Smooth muscle cell of the brain vasculature (primary cell): ENCODE measurements at regions not wholly inside any gene's neighbourhood (a gene's known extent, or its start where the extent isn't known, plus 50 kb on each side); places are given as distances from the start of the nearest gene placed in this dataset.
"Not testable (repeated sequence)": the region's sequence is repeated elsewhere in the genome, so short reads cannot be mapped to it uniquely, and the experiment has no call there.

Experiments used
- DNase-seq: peaks from one replicate; pipeline ENCODE4 v3.0.0-alpha.2; 2012; ENCODE audit warnings: low read depth, low spot score

DNA sequence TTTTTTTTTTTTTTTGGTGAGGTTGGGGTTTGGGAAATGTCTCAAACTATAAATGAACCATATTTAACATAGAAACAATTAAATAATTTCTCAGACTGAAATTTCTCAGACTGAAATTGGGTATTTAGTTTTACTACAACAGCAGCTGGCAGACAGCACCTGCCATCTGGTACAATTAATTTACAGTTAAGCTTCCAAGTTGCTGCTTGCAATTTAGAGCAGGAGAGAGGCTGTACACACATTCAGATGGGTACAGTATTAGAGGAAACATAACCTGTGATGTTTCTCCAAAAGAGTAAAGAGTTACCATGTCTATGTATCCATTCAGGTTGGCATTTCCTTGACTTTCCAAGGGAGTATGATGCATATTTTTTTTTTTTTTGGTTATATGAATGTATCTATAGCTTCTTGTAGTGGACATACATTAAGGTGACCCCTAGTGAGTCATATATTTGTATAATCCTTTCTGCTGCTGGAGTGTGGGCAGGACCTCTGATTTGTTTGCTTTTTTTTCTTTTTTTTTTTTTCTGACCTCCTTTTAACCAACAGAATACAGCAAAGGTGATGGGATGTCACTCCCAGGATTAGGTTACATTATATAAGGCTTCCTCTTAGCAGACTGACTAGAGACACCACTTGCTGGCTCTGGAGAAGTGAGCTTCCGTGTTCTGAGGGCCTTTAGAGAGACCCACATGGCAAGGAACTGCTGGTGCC, 201.7 kb downstream of the PTH2R start:
- no peak for DNase-seq

DNA sequence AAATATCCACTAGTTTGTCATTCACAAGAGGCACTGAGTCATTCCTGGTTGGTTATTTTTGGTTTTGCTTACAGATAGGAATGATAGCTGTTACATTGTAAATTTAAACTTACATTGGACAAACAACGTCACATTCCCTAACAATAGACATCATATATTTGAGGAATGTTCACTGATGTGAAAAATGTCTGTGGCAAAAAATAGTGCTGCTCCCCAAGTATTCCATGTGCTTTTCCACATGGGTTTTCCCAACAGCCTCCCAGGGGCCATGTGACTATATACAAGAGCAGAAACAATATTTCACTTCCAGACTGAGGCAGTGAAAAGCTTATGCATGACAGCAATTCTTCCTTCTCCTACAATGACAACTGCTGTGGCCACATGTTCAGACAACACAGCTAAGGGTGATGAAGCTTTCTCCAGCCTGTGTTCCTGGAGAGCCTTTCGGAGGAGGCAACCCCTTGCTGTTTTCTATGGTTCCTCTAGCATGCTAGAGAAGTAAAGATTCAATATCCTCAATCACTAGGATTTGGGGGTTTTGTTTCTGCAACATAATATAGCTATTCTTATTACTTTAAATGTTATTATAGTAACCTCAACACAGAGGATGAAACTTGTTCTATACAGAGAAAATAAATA, 202.7 kb downstream of the PTH2R start:
- no peak for DNase-seq

DNA sequence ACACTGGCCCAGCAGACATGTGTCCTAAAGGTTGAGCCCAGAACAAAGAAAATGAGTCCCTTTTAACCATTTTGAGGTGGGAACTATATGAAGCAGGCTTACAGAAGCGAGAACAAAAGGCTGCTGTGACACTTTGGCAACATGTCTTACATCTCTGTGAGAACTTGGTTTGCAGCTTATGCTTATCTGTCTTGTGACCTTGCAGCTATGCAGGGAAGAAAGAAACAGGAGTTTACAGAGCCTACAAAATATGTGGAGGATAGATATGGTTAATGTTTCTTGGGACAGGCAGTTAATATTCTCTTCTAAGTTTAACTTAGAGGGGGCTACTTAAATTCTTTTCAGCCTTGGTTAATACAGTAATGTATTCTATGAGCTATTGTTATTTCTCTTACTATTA, 209.1 kb downstream of the PTH2R start:
- not testable (repeated sequence) for DNase-seq

DNA sequence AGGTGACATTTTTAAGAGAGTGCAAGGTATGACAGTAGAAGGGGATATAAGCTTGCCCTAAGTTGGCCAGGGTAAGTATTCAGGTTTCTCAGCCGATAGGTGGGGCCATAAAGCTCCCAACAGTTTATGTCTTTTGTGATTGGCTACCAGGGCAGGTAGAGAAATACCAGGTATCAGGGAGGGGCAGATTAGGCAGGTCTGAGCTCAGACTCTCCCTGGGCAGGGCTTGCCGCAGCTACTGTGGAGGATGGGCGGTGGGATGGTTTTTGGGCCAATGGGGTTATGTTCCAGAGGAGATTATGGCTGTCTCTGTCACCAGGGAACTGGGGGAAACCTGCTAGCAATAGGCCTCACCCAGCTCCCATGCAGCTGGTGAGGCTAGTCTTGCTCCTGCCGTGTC, 211.6 kb downstream of the PTH2R start:
- no peak for DNase-seq

DNA sequence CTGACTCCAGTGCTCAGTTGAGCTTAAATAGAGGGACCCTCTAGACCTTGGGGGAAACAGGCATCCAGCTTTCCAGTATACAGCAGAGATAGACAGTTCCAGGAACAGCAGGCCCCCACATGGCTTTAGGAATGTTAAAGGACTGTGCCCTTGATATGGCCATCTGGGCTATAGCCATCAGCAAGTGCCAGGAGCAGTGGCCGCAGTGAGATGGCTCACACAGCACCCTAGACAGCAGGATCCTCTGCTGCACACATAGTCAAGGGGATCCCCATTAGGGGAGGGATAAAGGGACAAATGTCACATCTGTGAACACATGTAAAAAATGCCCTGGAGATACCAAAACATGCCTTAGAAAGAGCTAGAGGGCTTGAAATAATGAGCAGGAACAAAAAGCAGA, 213.4 kb downstream of the PTH2R start:
- no peak for DNase-seq

DNA sequence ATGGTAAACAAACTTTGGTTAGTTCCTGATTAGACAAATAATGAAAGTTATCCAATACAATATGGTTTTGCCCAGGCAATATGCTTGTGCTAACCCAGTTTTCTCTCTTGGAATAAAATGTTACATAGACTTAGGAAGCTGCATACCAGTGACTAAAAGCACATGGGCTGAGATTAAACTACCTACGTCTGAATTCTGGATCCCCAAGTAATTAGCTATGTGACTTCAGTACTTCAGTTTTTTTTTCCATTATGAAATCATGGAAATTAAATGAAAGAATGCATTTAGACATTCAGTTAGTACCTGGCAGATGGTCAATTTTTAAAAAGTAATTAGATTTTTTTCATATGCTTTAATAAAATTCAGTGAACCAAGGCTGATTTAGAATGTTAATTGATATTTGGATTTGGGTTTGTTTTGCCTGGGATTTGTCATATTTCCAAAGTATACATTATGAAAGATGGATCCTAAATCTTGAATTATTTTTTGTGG, 213.9 kb downstream of the PTH2R start:
- no peak for DNase-seq

DNA sequence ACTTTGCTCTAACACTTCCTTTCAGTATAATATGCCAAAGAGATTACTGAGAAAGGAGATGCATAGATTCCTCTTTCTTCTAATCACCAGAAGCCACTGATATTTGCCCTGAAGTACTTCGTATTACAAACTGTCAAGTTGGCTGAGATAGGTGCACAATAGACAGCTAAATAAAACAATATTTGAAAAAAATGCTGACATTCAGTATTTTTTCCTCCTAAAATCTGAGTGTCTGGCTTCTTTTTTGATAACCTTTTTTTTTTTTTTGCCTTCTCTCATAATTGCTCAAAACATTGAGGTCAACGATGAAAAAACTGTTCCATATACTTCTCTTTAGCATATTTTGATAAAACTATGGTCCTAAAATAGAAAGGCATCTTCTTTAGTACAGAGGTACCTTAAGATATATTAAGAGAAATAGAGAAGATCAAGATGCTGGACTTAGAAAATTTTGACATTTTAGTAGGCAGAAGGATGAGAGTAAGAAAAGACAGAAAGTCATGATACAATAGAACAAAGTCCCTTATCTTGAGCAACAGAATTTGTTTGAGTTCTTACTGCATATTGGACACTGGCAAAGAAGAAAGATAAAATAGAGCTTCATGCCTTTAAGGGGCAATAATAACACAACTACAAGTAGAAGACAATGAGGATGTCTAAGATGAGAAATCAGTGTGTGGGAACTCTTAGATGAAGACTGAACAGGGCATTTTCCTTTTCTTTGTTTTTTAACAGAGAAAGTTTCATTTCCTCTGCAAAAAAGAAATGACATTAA, 220.7 kb downstream of the PTH2R start:
- no peak for DNase-seq

DNA sequence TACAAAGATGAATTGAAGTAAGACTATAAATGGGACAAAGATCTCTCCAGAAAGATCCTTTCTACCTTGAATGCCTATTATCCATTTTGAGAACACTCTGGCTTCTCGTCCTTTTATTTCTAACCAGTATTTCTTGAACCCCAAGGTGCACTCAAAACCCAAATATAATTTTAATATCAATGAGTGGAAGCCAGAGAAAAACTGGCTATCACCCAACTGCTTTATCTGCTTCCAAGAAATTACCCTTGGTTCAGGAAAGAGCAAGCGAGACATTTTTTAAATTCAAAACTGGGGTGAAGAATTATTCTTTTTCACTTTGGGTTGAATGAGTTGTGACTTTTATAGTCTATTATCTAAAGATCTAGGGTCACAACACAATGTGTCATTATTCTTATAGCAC, 221.3 kb downstream of the PTH2R start:
- no peak for DNase-seq

DNA sequence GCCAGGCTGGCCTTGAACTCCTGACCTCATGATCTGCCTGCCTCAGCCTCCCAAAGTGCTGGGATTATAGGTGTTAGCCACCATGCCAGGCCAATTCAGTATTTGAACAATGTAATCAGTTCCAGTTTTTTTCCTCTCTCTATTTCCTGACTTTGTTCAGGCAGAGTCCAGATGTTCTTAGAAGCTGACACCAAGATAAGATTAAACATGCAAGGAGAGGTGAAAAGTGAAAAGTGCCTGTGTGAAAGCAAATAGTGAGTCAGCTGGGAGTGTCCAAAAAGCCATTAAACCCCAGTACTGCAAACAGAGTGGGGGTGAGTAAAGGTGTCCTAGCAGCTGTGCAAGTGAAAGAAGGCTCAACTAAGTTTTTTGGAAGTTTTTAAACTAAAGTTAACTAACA, 231.5 kb downstream of the PTH2R start:
- DNase-seq, result no peak

DNA sequence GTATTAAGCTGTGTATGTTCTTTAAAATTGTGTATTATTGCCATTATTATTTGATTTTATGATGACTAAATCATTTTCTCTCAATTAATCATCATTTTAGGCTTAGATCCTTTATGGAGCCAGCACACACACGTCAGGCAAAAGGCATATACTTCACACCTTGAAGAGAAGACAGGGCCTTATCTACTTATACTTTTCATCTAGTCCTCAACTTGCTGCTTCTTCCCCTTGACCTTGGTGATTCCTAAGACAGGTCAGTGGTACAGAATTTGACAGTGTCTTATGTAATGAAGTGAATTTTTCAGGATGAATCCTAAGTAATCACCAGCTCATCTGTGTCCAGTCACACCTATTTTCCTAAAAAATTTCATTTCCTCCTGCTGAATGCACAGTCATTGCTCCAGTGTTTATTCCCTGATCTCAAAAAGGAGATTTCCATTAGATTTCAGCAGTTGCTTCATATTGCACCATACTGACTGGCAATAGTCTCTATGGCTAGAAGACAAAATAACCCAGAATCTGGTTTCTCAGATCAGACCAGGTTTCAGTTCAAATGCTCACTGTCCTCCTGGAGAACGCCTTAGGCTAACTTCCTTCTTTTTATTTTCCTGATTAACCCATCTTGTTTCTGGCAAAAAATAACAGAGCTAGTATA, 235.7 kb downstream of the PTH2R start:
- no peak for DNase-seq

DNA sequence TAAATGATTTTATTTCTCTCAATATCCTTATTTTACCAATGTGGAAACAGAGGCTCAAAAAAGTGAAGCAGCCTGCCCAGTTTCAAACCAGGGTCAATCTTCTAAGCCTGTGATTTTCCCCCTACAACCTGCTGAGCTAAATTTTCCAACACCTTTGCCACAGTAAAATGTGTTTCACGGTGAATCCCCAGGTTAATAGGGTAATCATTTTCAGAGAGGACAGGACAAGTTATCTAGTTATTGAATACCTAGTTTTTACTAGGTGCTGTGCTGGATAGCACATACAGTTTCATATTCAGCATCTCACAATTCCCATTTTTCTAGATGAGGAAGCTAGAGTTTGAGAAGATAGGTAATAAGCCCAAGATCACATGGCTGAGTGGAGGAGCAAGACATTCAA, 236.6 kb downstream of the PTH2R start:
- no peak for DNase-seq

DNA sequence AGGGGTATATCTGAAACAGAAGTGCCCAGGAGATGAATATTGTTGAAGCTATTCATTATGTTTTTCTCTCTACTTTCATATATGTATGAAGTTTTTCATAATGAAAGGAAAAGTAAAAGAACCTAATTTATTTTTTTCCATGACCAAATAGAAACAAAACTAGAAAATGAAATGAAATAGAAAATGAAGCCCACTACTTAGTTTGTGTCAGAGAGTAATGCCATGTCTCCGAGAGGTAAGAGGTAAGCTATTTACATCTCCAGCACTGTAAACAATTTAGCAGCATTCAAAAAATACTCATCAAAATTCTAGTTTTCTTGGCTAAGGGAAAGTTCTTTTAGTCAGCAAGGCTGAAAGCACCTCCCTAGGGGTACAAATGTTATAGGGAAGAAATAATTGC, 238.6 kb downstream of the PTH2R start:
- DNase-seq, result no peak

DNA sequence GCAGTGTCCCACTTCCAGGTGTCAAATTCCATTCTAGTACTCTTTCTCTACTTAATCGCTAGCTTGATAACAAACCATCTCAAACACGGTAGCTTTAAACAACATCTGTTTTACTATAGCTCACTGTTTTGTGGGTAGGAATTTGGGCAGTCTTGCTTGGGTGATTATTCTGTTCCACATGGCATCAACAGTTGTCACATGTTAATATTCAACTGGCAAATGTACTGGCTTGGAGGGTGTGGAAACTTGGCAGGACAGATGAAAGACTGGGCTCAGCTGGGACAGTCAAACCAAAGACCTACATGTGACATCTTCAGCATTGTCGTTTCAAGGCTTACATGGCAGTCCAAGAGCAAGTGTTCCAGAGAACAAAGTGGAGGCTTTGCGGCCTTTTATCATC, 241.8 kb downstream of the PTH2R start:
- DNase-seq, result no peak

DNA sequence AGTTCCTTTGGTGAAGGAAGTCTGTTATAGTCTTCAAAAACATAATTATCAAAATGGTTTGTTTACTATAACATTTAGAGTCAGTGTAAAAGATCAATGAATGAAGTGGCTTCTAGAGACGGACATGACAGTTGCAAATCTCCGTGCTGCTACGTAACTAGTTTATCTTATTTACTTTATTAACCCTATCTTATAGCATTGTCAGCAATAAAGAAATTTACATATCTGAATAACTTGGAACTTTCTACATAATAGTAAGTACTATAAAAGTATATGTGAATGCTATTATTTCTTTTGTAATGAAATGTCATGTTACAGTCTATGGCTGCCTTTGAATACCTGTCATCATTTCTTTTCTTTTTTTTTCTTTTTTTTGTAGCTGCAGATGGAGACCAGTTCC, 246.8 kb downstream of the PTH2R start:
- no peak for DNase-seq

DNA sequence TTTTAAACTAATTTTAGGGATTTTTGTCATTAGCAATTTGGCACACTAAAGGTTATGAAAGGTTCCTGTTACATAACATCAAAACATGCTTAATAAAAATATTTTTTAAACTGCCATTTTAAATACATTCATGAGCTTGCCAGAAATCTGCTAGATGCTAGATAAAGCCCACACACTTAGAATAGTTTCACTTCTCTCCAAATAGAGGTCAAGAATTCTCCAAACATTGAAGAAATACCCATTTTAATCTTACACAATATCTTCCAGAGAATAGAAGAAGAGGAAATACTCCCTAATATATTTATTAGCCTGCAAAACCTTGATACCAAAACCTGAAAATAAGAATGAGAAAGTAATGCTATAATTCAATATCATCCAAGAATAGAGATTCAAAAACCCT, 247.5 kb downstream of the PTH2R start:
- no peak for DNase-seq

DNA sequence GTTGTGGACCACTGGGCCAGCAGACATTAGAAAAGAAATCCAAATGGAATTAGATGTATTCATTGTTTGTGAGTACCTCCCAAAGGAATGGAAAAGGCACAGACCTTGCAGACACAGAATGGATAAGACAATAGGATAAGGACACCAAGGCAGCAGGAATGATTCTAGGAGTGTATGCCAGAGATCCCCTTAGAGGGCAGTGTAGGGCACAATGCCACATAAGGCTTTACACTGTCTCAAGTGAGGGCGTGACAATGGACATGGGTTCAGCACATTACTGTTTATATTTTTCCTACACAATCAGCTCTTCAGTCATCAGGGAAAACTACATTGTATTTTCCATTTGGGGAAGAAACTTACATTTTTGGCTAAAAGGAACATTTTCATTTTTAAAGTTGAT, 250.9 kb downstream of the PTH2R start:
- no peak for DNase-seq

DNA sequence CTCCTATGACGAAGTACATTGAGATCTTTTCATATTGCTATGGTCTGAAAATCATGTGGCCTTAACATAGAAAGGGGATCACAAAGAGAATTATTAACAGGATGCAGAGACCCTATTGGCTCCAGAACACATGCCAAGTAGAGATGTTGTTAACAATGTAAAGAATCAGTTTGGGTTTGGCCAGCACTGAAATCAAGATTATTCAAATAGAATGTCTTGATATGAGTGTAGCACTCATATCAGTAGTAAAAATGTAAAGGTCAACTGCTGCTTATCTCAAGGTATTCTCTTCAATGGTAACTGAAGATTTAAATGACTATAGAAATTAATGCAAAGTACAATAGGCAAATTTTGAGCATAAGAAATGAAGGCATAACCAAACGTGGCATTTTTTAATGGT, 262.8 kb downstream of the PTH2R start:
- DNase-seq, result no peak

DNA sequence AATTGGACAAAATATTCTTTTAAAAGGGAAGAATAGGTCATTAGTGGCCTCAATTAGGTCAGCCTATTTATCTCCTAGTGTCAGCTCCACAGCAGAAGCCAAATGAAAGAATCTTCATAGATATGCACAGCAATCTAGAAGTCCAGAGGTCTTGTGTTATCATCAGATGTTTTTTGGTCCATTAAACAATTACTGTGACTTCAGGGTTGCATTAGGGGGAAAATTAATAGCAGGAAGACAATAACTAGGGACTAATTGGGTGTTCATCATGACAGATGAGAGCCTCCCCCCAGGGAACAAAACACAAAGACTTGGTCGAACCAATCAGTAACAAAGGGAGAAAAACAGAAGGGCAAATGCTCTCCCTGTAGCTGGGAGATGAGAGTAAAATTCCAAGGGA, 264.7 kb downstream of the PTH2R start:
- no peak for DNase-seq

DNA sequence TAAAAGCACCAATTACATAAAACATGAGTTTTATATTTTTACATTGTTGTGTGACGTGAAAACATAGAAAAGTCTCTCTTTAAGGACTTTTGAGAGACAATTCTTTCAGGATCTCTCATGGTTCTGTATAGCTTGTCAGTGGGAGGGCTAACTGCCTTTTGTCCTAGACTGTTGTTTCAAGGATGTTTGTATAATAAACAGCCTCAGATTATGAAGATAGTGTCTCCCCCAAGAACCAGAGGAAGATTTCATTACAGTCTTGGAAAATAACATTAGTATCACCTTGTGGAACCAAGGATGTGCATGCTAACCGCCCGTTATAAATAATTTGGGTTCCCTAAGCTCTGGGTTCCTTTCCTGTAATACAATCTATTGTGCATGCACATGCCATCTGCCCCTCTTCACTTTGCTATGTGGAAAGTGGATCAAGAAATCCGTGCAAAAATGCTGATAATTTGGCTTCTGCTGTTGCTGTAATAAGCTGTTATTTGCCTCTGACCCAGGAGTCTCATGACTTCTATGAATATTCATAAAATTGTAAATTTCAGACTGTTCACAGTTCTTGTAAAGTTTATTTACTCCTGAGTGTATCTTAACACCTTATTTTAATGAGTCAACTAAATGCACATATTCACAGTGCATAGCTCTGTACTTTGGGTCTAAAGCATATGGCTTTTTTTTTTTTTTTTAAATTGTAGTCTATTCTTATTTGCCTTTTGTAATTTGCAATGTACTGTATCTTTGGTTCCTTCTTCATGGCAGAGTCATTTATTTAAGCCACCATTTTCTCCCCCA, 265.5 kb downstream of the PTH2R start:
- DNase-seq, result no peak

DNA sequence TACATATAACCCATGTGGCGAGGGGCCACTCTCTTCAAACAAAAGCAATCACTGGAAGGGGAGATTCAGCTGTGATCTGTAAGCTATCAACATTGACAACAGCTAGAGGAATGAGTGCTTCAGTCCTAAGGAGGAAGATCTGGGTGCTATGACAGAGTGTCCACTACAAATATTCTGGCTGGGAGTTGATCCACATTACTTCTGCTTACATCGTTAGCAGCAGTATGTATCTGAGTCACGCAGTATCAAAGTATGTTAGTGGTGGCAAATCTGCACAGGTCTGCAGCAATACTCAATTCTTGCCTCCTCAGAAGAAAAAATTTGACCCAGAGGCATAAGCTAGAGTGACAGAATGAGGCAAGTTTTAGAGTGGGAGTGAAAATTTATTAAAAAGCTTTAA, 267.0 kb downstream of the PTH2R start:
- DNase-seq, result no peak

DNA sequence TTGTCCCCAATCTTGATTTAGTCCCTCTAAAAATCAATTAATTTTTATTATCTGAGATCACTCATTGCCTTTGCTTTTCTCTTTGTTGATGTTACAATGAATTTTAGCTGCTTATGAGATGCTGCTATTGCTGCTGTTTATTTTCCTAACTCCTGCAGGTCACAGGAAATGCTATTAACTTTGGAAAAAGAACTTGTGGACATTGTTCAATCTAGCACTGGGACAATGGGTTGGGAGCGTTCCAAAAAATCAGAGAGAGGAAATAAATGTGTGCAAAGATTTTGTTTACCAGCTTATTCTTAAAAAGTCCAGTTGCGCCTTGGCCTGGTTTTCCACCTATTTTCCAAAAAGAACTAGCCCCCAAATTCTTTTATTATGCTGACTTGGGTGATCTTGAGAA, 268.3 kb downstream of the PTH2R start:
- no peak for DNase-seq
